HG03280 (cell line): ENCODE measurements at regions not wholly inside any gene's neighbourhood (a gene's known extent, or its start where the extent isn't known, plus 50 kb on each side); places are given as distances from the start of the nearest gene placed in this dataset.

ENCODE experiments used
- ATAC-seq: cut with Tn5 transposase; IDR thresholded peaks from one replicate; pipeline ENCODE4 v1.9.1; 2021; ENCODE audit warnings: mild to moderate bottlenecking, moderate library complexity; ENCODE audit not compliant: unreplicated experiment

GRCh38 chr4:138758876-138759553 is 256.6 kb upstream of the NOCT start:
- ATAC-seq = no peak

DNA sequence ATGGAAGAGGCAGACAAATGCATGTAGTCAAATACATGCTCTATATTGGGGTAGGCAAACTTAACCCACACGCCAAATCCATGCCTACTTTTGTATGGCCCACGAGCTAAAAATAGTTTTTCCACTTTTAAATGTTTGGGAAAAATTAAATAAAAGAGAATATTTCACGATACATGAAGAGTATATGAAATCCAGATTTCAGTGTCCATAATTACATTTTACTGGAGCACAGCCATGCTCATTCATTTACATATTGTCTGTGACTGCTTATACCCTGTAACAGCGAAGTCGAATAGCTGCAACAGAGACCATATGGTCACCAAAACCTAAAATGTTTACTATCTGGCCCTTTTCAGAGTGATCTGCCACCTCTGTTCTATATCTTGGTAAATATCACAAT is 257.4 kb upstream of the NOCT start:
- no peak for ATAC-seq

DNA sequence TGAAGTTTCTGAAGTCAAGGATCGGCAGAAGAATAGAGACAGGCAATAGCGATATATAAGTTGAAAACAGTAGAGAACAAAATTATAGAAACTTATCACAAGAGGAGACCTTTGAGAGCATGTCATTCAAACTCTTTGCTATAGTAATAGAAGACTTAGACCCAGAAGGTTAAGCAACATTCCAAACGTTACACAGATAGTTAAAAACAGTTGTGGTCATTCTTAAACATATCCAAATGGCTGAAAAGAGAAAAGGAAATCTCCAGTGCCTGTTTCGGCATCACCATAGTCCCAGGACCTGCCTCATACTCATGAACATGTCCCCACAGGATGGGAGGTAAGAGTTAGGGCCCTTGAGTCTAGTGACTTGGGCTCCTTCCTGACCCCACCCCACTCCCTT is 258.1 kb upstream of the NOCT start:
- ATAC-seq = no peak

DNA sequence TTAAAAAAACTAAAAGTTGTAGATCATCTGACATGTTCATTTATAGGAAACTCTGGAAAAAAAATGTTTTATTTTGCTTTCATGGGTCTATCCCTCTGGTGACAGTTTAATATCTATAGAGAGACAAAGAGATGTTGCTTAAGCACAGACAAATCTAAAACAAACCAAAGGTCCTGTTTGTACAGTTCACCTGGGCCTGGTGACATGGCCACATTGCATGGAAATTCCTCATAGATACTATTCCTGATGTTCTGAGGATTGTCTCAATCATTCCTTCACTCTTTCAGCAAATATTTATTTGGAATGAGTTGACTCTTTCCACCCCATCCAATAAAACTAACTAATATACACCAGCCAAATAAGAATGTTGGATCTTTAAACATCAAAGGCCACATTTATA is 259.1 kb upstream of the NOCT start:
- ATAC-seq = no peak

DNA sequence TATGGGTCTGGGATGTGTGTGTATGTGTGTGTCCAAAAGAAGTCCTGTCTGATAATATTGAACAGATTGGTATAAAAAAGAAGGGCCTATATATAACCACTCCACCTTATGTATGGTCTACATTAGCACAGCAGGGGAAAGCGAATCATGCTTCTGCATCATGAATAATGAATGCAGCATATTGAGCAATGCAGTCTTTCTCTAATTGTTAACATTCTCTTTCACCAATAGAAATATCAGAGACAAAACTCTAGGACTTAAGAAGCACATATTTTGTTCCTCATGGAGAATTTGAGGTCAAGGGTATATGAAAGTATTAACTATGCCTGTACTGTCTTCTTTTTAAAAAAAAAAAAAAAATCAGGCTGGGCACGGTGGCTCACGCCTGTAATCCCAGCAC is 264.3 kb upstream of the NOCT start:
- no peak for ATAC-seq

GRCh38 chr4:138749303-138749702 is 266.3 kb upstream of the NOCT start:
- ATAC-seq = no peak

GRCh38 chr4:138741766-138742377 is 273.7 kb upstream of the NOCT start:
- ATAC-seq = no peak

DNA sequence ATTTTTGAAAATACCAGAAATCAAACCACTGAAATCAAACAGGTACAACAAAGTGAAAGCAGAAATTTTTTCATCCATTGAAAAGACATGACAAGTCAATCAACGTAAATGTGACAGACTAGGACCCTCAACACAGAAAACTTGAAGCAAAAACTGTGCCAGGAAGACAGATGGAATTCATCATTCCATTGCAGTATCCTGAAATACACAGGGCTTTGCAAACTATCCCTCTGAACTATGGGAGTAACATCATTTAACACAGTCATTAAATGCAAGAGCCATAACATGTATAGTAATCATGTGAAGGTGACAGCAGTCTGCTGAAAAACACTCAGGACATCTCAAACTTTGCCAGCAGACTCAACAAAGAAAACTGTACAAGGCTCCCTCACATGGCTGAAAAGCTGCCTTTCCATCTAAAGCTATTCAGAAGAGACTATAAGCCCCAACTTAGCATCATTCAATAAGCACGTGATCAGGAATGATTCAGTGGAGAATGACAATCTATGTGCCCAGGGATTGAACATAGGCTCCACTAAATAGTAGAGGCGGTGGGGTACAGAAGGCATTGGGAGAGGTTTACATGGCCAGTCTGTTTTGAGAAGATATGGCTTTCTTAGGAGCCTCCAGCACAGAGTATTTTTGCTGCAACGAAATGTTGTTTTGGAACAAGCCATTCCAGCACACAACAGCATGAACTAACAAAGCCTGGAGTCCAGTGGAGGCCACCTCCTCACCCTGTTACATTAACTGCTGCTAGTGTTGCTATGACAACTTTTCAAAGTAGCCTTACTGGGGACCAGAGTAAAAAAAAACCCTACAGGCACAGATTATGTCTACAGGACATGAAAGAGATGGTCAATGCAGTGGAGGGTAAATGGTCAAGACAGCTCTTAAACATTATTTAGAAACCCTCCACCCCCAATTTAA is 274.5 kb upstream of the NOCT start:
- no peak for ATAC-seq

GRCh38 chr4:138736362-138736761 is 279.2 kb upstream of the NOCT start:
- ATAC-seq = no peak

GRCh38 chr4:138734746-138735145 is 280.8 kb upstream of the NOCT start:
- no peak for ATAC-seq

DNA sequence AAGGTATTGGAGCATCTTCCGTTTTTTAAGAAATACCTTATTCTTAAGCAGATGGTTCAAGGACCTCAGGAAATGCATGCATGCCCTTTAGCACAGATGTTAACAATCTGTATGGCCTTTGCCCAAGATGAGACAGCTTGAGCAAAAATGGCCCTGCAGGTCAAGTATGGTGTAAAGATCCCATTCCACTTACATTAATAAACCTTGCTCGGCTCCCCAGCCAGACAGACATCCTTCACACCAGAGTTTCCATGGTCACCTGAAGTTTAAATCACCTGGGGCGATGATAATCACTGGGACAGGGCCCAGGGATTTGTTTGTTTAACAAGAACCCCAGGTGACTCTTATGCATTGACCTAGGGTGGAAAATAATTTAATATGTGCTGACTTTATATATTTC is 287.0 kb upstream of the NOCT start:
- ATAC-seq = no peak

GRCh38 chr4:138727731-138728130 is 287.9 kb upstream of the NOCT start:
- no peak for ATAC-seq

DNA sequence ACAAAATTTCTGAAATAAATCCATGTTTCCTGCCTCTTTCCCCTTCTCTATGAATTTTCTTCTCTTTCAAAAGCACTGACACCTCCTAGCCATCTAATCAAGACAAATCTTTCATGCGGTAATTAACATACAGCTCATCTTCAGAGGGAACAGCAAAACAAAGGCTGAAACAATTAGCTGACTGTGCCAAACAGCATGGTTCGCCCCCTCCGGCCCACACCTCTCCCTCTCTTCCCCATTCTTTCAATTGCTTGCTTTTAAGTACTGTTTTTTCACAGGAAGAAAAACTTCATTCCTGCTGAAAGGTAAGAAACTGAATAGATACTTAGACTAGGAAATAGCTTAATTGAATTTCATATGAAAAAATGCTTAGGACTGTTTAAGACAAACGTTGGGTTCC is 291.1 kb upstream of the NOCT start:
- no peak for ATAC-seq

GRCh38 chr4:138716559-138717335 is 298.8 kb upstream of the NOCT start:
- ATAC-seq = no peak

DNA sequence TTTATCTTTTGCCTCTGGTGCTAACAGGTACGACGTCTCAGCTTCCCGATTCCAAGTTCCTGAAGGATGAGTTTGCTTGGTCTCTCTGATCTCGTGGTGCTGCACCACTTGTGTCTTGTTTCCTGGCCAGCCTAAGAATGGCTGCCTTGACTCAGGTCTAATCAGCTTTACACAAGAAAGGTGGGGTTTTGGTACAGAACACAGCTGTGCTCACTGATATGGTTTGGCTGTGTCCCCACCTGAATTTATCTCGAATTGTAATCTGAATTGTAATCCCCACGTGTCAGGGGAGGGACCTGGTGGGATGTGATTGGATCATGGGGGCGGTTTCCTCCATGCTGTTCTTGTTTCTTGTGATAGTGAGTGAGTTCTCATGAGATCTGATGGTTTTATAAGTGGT is 305.3 kb upstream of the NOCT start:
- ATAC-seq = no peak

- ATAC-seq = no peak
Measured at GRCh38 chr4:138709859-138710258, 305.7 kb upstream of the NOCT start.

DNA sequence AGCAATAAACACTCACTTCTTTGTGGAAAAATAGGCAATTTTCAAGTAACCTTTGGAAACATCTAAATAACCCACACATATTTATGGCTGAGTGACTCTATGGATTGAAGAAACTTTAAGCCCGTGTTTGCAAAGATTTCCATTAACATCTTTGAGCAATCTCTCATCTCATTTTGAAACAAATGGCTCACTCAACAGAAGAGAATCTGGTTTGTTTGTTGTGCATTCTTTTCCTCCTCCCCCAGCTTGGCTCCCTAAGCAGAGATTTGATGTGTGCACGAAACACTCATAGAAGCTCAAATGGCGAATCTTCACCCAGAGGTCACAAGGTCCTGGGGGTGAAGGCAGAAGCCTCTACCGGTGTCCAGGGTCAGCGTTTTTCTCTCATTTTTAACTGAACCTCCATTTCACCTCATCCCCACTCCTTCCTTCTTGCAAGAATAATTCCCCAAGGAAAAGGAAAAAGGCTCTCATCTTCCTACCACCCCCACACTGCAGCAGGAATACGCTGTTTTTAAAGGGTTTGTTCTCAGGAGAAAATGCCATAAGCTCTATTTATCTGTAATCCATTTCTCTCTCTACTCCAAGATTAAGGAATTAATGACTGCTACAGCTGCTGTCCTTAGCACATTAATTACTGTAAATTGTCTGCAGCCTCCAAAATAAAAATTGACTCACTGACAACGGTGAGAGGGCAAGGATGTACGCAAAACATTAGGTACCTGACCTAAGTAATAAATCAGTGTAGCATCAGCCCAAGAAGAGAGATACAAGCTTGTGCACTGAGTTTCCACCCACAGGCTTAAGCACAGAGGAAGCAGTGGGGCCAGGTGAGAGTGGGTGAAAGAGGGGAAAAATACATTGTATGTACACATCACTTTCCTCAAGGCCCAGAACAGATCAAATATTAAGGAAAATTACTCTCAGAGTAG is 307.6 kb upstream of the NOCT start:
- ATAC-seq = no peak

DNA sequence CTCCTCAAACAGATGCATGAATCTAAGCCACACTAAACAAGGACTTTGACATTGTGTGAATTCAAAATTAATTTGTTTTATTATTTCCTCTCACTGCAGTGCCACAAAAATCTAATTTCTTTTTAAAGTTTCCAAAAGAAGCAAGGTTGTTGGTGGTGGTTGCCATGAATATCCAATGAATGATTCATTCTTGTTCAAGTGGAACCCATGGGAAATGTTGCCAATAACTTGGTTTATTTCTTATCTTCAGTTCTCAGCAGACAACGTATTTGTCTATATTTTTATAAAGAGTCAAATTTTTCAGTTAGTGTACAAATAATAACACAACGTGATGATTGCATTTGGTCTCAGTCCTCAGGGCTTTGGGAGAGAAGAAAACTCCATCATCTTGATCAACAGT is 309.4 kb upstream of the NOCT start:
- no peak for ATAC-seq

GRCh38 chr4:138702190-138702824 is 313.3 kb upstream of the NOCT start:
- ATAC-seq = no peak

DNA sequence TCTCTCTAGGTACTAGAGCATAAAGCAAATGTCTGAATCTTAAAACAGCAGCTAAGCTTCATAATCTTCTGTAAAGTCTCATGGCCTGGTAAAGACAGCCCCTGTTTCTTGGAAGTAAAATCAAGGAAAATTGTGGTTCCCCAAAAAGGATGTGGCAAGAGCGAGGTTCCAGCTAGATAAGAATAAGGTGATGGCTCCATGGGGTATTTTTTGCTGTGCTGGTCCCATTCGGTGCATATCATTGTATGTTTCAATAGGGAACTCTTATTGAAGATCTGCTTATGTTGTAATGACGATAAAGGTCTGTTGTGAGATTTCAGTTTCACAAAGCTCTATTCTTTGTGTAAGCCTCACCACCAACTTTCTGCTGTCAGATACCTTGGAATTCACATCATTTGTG is 316.9 kb upstream of the NOCT start:
- no peak for ATAC-seq
